Fibroblast of pulmonary artery (primary cell): ENCODE measurements at regions not wholly inside any gene's neighbourhood (a gene's known extent, or its start where the extent isn't known, plus 50 kb on each side); places are given as distances from the start of the nearest gene placed in this dataset.
A peak's percentile ranks its signal among the peaks of the same experiment; 100 is the strongest.

Experiments
- DNase-seq: peaks from one replicate; pipeline ENCODE4 v3.0.0-alpha.2; 2010; ENCODE audit warnings: low read depth
- H3K4me3 ChIP-seq: replicated peaks from 2 replicates; pipeline ENCODE4 v1.5.1; 2011; ENCODE audit warnings: low read depth, mild to moderate bottlenecking, control low read depth, low read length, moderate library complexity
- CTCF ChIP-seq: IDR thresholded peaks from 2 replicates; pipeline ENCODE4 v1.5.1; 2011; ENCODE audit warnings: mild to moderate bottlenecking, control low read depth, low read length, inconsistent platforms; ENCODE audit errors: missing control alignments

- no peak for TF ChIP-seq CTCF
- no peak for DNase-seq
- H3K4me3 ChIP-seq: no peak overlapping the region
Measured at GRCh38 chr6:17047889-17048288, 54.0 kb upstream of the STMND1 start.

- no peak for TF ChIP-seq CTCF
Measured at GRCh38 chr6:17045581-17046322, 56.1 kb upstream of the STMND1 start.

GRCh38 chr6:17043148-17043522 lies 58.7 kb upstream of the STMND1 start:
- no peak for DNase-seq
- no peak overlapping the region for H3K4me3 ChIP-seq
- no peak for TF ChIP-seq CTCF

More at GRCh38 chr6:17045581-17046322, 56.1 kb upstream of the STMND1 start:
- no peak overlapping the region for H3K4me3 ChIP-seq
- peak; percentile 48 for DNase-seq

DNA sequence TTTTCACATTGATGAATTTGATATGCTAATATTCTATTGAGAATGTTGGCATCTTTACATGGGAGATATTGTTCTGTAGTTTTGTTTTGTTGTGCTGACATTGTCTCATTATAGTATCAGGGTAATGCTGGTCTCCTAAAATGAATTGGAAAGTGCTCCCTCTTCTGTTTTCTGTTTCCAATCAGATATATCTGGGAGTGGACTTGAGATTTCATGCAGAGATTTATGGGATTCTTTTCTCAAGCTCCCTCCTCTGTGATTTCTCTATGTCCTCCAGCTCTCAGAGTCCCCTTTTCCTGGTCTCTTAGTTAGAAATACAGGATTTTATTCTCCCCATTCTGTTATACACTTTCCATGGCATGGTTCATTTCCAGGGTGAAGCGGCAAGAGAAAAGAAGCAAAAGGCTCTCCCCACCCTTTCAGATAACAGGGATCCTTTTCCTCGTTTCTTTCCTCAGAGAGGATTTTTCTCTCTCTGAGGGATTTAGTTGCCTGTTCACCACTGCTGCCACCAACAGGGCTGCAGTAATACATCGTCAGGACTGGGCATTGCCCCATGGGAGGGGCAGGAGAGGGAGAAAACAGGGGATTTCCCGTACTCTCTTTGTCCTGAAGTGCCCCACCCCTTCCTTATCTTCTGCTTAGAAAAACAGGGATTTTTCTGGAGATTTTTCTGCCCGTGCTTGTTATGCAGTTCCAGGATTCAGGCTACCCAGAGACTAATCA lies 59.3 kb upstream of the STMND1 start:
- peak; percentile 43 for TF ChIP-seq CTCF
- no peak overlapping the region for H3K4me3 ChIP-seq
- peak; percentile 78 for DNase-seq

DNA sequence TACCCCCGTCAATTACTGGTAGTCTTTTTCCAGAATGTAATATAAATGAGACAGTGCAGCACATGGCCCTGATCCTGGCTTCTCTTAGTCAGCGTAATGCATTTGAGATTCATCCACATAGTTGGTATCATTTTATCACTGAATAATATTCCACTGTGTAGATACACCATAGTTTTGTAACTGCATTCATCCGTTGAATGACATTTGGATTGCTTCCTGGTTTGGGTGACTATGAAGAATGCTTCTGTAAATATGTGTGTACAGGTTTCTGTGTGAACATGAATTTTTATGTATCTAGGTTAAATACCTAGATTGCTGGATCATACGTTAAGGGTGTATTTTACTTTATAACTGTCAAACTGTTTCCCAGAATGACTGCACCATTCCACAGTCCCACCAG lies 62.6 kb upstream of the STMND1 start:
- no peak for TF ChIP-seq CTCF
- no peak overlapping the region for H3K4me3 ChIP-seq
- peak; percentile 18 for DNase-seq

DNA sequence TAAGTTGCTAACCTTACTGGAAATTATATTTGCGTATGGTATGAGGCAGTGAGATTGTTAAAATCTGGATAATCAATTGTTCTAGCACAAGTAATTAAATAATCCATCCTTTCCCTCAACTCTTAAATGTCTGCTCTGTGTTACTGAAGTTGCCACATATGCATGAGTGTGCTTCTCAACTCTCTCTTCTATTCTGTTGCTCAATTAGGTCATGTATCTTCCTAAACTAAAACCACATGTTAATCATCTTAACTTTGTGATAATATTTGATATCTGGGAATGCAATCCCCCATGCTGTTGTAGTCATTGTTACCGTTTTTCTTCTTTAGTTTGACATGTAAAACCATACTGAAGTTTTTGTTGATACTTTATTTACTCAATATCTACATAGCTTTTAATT lies 63.5 kb upstream of the STMND1 start:
- no peak for TF ChIP-seq CTCF
- H3K4me3 ChIP-seq: no peak overlapping the region
- DNase-seq: peak; percentile 45
